ENCODE measurements at regions not wholly inside any gene's neighbourhood (a gene's known extent, or its start where the extent isn't known, plus 50 kb on each side); places are given as distances from the start of the nearest gene placed in this dataset.

GRCh38 chr5:30499402-30499801 is 694.1 kb upstream of the CDH6 start:
- no peak for TF ChIP-seq CTCF (IDR thresholded peaks at IDR 0.05)
- no peak for TF ChIP-seq POLR2A (IDR thresholded peaks at IDR 0.05)

All from Peyer's patch (tissue), 4 donors.